OCI-LY1 (cell line): ENCODE measurements at regions not wholly inside any gene's neighbourhood (a gene's known extent, or its start where the extent isn't known, plus 50 kb on each side); places are given as distances from the start of the nearest gene placed in this dataset.

Experiments used
- EZH2 ChIP-seq: fragments of 200-600 bp; sonication (generic), shearing (Covaris generic); IDR thresholded peaks from 2 replicates; pipeline ENCODE4 v1.8.0; 2017; ENCODE audit warnings: borderline replicate concordance, mixed run types, mild to moderate bottlenecking, antibody characterized with exemption, low read length, moderate library complexity, mixed read lengths
- TF ChIP-seq, protein P1 (sequence below): fragments of 200-600 bp; sonication (generic), shearing (Covaris generic); IDR thresholded peaks from 2 replicates; pipeline ENCODE4 v1.5.1; 2017; ENCODE audit warnings: mild to moderate bottlenecking, antibody characterized with exemption, low read length, moderate library complexity, mixed read lengths

DNA sequence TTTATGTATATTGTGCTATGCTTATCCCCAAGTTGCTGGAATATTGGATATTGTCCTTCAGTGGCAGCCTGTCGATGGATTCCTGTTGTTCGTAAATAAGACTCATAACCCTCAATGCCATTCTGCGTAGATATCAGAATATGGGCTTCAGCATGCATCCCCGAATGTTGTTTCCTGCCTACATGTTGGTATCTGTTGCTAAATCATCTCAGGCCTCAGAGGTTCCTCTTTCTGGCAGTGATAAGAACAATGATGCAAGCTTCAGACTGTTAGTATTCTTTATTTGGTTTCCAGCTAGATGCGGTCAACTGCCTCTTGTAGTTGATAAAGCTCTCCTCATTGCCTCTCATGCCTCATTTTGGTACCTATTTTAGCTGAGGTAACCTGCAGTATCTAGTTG, 2082.6 kb downstream of the MRPL39 start:
- TF ChIP-seq, protein P1, sequence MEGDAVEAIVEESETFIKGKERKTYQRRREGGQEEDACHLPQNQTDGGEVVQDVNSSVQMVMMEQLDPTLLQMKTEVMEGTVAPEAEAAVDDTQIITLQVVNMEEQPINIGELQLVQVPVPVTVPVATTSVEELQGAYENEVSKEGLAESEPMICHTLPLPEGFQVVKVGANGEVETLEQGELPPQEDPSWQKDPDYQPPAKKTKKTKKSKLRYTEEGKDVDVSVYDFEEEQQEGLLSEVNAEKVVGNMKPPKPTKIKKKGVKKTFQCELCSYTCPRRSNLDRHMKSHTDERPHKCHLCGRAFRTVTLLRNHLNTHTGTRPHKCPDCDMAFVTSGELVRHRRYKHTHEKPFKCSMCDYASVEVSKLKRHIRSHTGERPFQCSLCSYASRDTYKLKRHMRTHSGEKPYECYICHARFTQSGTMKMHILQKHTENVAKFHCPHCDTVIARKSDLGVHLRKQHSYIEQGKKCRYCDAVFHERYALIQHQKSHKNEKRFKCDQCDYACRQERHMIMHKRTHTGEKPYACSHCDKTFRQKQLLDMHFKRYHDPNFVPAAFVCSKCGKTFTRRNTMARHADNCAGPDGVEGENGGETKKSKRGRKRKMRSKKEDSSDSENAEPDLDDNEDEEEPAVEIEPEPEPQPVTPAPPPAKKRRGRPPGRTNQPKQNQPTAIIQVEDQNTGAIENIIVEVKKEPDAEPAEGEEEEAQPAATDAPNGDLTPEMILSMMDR: no peak
- no peak for TF ChIP-seq EZH2
